SK-N-SH treated with all-trans-retinoic acid at 6 μM for 48 hours (cell line): ENCODE measurements at regions not wholly inside any gene's neighbourhood (a gene's known extent, or its start where the extent isn't known, plus 50 kb on each side); places are given as distances from the start of the nearest gene placed in this dataset.

ENCODE experiments used
- ATAC-seq: fragments of 200-7000 bp; cut with Tn5 transposase; 3 replicates; pipeline ENCODE4 v1.9.1; 2020; ENCODE audit warnings: mild to moderate bottlenecking, moderate library complexity
- ARNTL ChIP-seq: fragments of 450-650 bp; formaldehyde crosslinking; IDR thresholded peaks from 2 replicates; pipeline ENCODE4 v1.5.0; 2020; ENCODE audit warnings: low read depth, mild to moderate bottlenecking, moderate library complexity, borderline replicate concordance
- BACH2 ChIP-seq: fragments of 250-450 bp; sonication (Bioruptor Pico); IDR thresholded peaks from 2 replicates; pipeline ENCODE4 v1.9.0; 2021; ENCODE audit warnings: mild to moderate bottlenecking, borderline replicate concordance
- CREB5 ChIP-seq: fragments of 250-450 bp; sonication (Bioruptor Pico); IDR thresholded peaks from 2 replicates; pipeline ENCODE4 v1.5.1; 2020; ENCODE audit warnings: low read depth, mild to moderate bottlenecking, moderate library complexity
- CSDC2 ChIP-seq: fragments of 250-450 bp; sonication (Bioruptor Pico); IDR thresholded peaks from 2 replicates; pipeline ENCODE4 v1.5.0; 2020; ENCODE audit warnings: mild to moderate bottlenecking, moderate library complexity
- ESRRG ChIP-seq: fragments of 250-450 bp; sonication (Bioruptor Pico); IDR thresholded peaks from 2 replicates; pipeline ENCODE4 v1.6.1; 2021; ENCODE audit warnings: mild to moderate bottlenecking
- GLIS3 ChIP-seq: fragments of 250-450 bp; sonication (Bioruptor Pico); IDR thresholded peaks from 2 replicates; pipeline ENCODE4 v1.5.0; 2020; ENCODE audit warnings: mild to moderate bottlenecking, moderate library complexity
- ISL1 ChIP-seq: fragments of 250-450 bp; sonication (Bioruptor Pico); IDR thresholded peaks from 2 replicates; pipeline ENCODE4 v2.1.2; 2022; ENCODE audit warnings: mild to moderate bottlenecking, moderate library complexity
- OSR1 ChIP-seq: fragments of 250-450 bp; sonication (Bioruptor Pico); IDR thresholded peaks from 2 replicates; pipeline ENCODE4 v1.8.0; 2022; ENCODE audit warnings: moderate library complexity, mild to moderate bottlenecking, inconsistent platforms
- PATZ1 ChIP-seq: fragments of 250-450 bp; sonication (Bioruptor Pico); IDR thresholded peaks from 2 replicates; pipeline ENCODE4 v1.8.0; 2020; ENCODE audit warnings: mild to moderate bottlenecking, moderate library complexity, borderline replicate concordance
- POU6F1 ChIP-seq: fragments of 250-450 bp; sonication (Bioruptor Pico); IDR thresholded peaks from 2 replicates; pipeline ENCODE4 v1.8.0; 2021; ENCODE audit warnings: low read depth, mild to moderate bottlenecking, moderate library complexity, borderline replicate concordance
- RARB ChIP-seq: fragments of 250-450 bp; sonication (Bioruptor Pico); IDR thresholded peaks from 2 replicates; pipeline ENCODE4 v1.8.0; 2021; ENCODE audit warnings: mild to moderate bottlenecking, moderate library complexity
- SNAI2 ChIP-seq: fragments of 250-450 bp; sonication (Bioruptor Pico); IDR thresholded peaks from 2 replicates; pipeline ENCODE4 v1.5.0; 2020; ENCODE audit warnings: mild to moderate bottlenecking, moderate library complexity
- TCF4 ChIP-seq: fragments of 250-450 bp; sonication (Bioruptor Pico); IDR thresholded peaks from 2 replicates; pipeline ENCODE4 v1.8.0; 2021; ENCODE audit warnings: mild to moderate bottlenecking, moderate library complexity, borderline replicate concordance
- TOX ChIP-seq: fragments of 250-450 bp; sonication (Bioruptor Pico); IDR thresholded peaks from 2 replicates; pipeline ENCODE4 v1.8.0; 2021; ENCODE audit warnings: mild to moderate bottlenecking, moderate library complexity, borderline replicate concordance
- TSHZ2 ChIP-seq: fragments of 250-450 bp; sonication (Bioruptor Pico); IDR thresholded peaks from 2 replicates; pipeline ENCODE4 v1.5.0; 2020; ENCODE audit warnings: mild to moderate bottlenecking, moderate library complexity
- ZC3H10 ChIP-seq: fragments of 250-450 bp; sonication (Bioruptor Pico); IDR thresholded peaks from 2 replicates; pipeline ENCODE4 v1.5.1; 2021; ENCODE audit warnings: mild to moderate bottlenecking, moderate library complexity
- ZFP3 ChIP-seq: fragments of 250-450 bp; sonication (Bioruptor Pico); IDR thresholded peaks from 2 replicates; pipeline ENCODE4 v1.5.0; 2020; ENCODE audit warnings: mild to moderate bottlenecking, moderate library complexity
- ZFP30 ChIP-seq: fragments of 450-650 bp; formaldehyde crosslinking; IDR thresholded peaks from 2 replicates; pipeline ENCODE4 v1.5.0; 2022; ENCODE audit warnings: mild to moderate bottlenecking, moderate library complexity
- ZNF565 ChIP-seq: fragments of 450-650 bp; formaldehyde crosslinking; conservative IDR thresholded peaks from 2 replicates; pipeline ENCODE4 v1.5.0; 2020; ENCODE audit warnings: low read depth, mild to moderate bottlenecking, moderate library complexity
- ZNF70 ChIP-seq: fragments of 450-650 bp; formaldehyde crosslinking; IDR thresholded peaks from 2 replicates; pipeline ENCODE4 v1.5.0; 2020; ENCODE audit warnings: mild to moderate bottlenecking, moderate library complexity
- TF ChIP-seq, protein P1 (sequence below): fragments of 250-450 bp; sonication (Bioruptor Pico); IDR thresholded peaks from 2 replicates; pipeline ENCODE4 v1.5.1; 2021; ENCODE audit warnings: mild to moderate bottlenecking, moderate library complexity

DNA sequence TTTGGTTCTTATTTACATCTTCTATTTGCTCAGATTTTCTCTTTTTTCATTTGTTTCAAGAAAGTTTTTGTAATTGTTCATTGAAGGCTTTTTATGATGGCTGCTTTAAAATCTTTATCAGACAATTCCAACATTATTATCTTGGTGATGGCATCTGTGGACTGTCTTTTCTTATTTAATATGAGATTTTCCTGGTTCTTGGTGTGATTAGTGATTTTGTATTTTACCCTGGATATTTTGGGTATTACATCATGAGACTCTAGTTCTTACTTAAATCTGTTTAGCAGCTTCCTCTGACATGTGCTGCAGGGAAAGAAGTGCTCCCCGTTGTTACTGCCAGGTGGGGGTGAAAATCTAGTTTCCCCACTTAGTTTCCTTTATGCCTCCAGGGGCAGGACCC lies 94.2 kb upstream of the ANKH start:
- no peak for TF ChIP-seq ZFP3
- peak; percentile 67 for TF ChIP-seq ISL1 (CRISPR knock-in tag)
- TF ChIP-seq CREB5 (CRISPR knock-in tag): peak; percentile 71; the same call in 1 of the 2 replicates
- ATAC-seq: peak; percentile 37

DNA sequence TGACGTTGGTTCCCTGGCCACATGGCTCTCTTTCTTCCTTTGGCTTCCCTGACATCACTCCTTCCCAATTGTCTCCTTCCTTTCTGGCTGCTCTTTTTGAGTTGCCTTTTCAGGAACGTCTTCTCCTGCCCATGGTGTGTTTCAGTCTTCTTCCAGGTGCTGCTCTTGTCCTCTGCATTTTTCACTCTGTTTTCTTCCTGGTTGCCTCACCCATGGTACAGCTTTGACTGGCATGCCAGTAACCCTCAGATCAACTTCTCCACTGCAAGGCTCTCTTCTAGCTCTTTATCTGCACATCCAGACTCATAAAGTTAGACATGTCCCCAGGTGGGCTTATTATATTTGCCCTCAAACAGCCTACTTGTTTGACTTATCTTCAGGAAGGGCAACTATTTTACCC lies 91.0 kb upstream of the ANKH start:
- TF ChIP-seq ARNTL (CRISPR knock-in tag) (no peak), TOX (CRISPR knock-in tag) (no peak), PATZ1 (CRISPR knock-in tag) (no peak), TSHZ2 (CRISPR knock-in tag) (no peak), SNAI2 (CRISPR knock-in tag) (no peak), CREB5 (CRISPR knock-in tag) (no peak), BACH2 (CRISPR knock-in tag) (no peak), ESRRG (CRISPR knock-in tag) (no peak), CSDC2 (CRISPR knock-in tag) (no peak), ZNF70 (CRISPR knock-in tag) (no peak), ZC3H10 (no peak), ZFP3 (no peak), POU6F1 (CRISPR knock-in tag) (no peak), RARB (no peak), OSR1 (no peak), ZFP30 (no peak), ZNF565 (CRISPR knock-in tag) (no peak)
- TF ChIP-seq, protein P1, sequence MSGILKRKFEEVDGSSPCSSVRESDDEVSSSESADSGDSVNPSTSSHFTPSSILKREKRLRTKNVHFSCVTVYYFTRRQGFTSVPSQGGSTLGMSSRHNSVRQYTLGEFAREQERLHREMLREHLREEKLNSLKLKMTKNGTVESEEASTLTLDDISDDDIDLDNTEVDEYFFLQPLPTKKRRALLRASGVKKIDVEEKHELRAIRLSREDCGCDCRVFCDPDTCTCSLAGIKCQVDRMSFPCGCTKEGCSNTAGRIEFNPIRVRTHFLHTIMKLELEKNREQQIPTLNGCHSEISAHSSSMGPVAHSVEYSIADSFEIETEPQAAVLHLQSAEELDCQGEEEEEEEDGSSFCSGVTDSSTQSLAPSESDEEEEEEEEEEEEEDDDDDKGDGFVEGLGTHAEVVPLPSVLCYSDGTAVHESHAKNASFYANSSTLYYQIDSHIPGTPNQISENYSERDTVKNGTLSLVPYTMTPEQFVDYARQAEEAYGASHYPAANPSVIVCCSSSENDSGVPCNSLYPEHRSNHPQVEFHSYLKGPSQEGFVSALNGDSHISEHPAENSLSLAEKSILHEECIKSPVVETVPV: no peak
- no peak for ATAC-seq

GRCh38 chr5:14960120-14960462 lies 88.5 kb upstream of the ANKH start:
- TF ChIP-seq, protein P1: no peak
- TF ChIP-seq ZFP3: no peak
- no peak for TF ChIP-seq CSDC2 (CRISPR knock-in tag)
- TF ChIP-seq TOX (CRISPR knock-in tag): no peak
- TF ChIP-seq GLIS3: no peak
- TF ChIP-seq TCF4: no peak
- no peak for ATAC-seq
